Stimulated activated CD4-positive, alpha-beta T cell treated with anti-CD3 and anti-CD28 coated beads, Interleukin-15, amount 100 ng/mL, for 48 hours (primary cell): ENCODE measurements at regions not wholly inside any gene's neighbourhood (a gene's known extent, or its start where the extent isn't known, plus 50 kb on each side); places are given as distances from the start of the nearest gene placed in this dataset.
"Not testable (repeated sequence)": the region's sequence is repeated elsewhere in the genome, so short reads cannot be mapped to it uniquely, and the experiment has no call there.

Experiments
- DNase-seq, 2 donors: peaks; one replicate each; pipeline ENCODE4 v3.0.0-alpha.2; 2020; ENCODE audit warnings: low read depth in 2 of 2

- DNase-seq: no peak
These were observed 175.2 kb downstream of the TMEM200C start for GRCh38 chr18:5720132-5720531.

- no peak for DNase-seq
These were observed 173.5 kb upstream of the EPB41L3 start for GRCh38 chr18:5717256-5717655.

GRCh38 chr18:5710676-5711075 is 166.9 kb upstream of the EPB41L3 start:
- no peak for DNase-seq

- DNase-seq: no peak
These were observed 166.4 kb upstream of the EPB41L3 start for GRCh38 chr18:5710235-5710634.

- DNase-seq: no peak
These were observed 165.8 kb upstream of the EPB41L3 start for GRCh38 chr18:5709476-5710095.

GRCh38 chr18:5707586-5707985 is 163.8 kb upstream of the EPB41L3 start:
- DNase-seq: no peak

- no peak for DNase-seq
These were observed 161.6 kb upstream of the EPB41L3 start for GRCh38 chr18:5705393-5705792.

GRCh38 chr18:5704847-5705246 is 161.1 kb upstream of the EPB41L3 start:
- DNase-seq: no peak

GRCh38 chr18:5702016-5702415 is 158.2 kb upstream of the EPB41L3 start:
- DNase-seq: not testable (repeated sequence)

GRCh38 chr18:5693699-5694294 is 150.0 kb upstream of the EPB41L3 start:
- no peak for DNase-seq

GRCh38 chr18:5678779-5679406 is 135.1 kb upstream of the EPB41L3 start:
- no peak for DNase-seq

GRCh38 chr18:5678278-5678677 is 134.5 kb upstream of the EPB41L3 start:
- no peak for DNase-seq

GRCh38 chr18:5673616-5674015 is 129.8 kb upstream of the EPB41L3 start:
- no peak for DNase-seq

- DNase-seq: no peak
These were observed 125.8 kb upstream of the EPB41L3 start for GRCh38 chr18:5669585-5669984.

- no peak for DNase-seq
These were observed 124.4 kb upstream of the EPB41L3 start for GRCh38 chr18:5668087-5668715.

- DNase-seq: no peak
These were observed 123.6 kb upstream of the EPB41L3 start for GRCh38 chr18:5667356-5667755.

GRCh38 chr18:5662586-5663090 is 118.8 kb upstream of the EPB41L3 start:
- no peak for DNase-seq

- no peak for DNase-seq
These were observed 117.4 kb upstream of the EPB41L3 start for GRCh38 chr18:5661179-5661578.

GRCh38 chr18:5653802-5654201 is 110.0 kb upstream of the EPB41L3 start:
- no peak for DNase-seq

- no peak for DNase-seq
These were observed 107.9 kb upstream of the EPB41L3 start for GRCh38 chr18:5651736-5652135.

- no peak for DNase-seq
These were observed 105.6 kb upstream of the EPB41L3 start for GRCh38 chr18:5649439-5649838.

GRCh38 chr18:5646739-5647138 is 102.9 kb upstream of the EPB41L3 start:
- no peak for DNase-seq

GRCh38 chr18:5643288-5643687 is 99.5 kb upstream of the EPB41L3 start:
- no peak for DNase-seq
